GM12878 (cell line): ENCODE measurements at regions not wholly inside any gene's neighbourhood (a gene's known extent, or its start where the extent isn't known, plus 50 kb on each side); places are given as distances from the start of the nearest gene placed in this dataset.
"Not testable (repeated sequence)": the region's sequence is repeated elsewhere in the genome, so short reads cannot be mapped to it uniquely, and the experiment has no call there.

Experiments used
- CBFB ChIP-seq: IDR thresholded peaks from 2 replicates; pipeline ENCODE4 v1.6.1; 2016; ENCODE audit warnings: antibody characterized with exemption, low read depth
- CHD2 ChIP-seq: IDR thresholded peaks from 2 replicates; pipeline ENCODE4 v1.6.1; 2011; ENCODE audit warnings: low read depth, low read length, improper control_type of control experiment, borderline replicate concordance
- CTCF ChIP-seq, 3 experiments: IDR thresholded peaks in 2 of 3; conservative IDR thresholded peaks in 1 of 3; 2 replicates each; pipeline ENCODE4 v1.5.1; 2011; ENCODE audit warnings: low read depth in 3 of 3, low read length in 3 of 3, mild to moderate bottlenecking in 3 of 3, control low read depth in 2 of 3, moderate library complexity in 2 of 3, inconsistent platforms in 1 of 3, mixed read lengths in 1 of 3; ENCODE audit not compliant: control insufficient read depth in 2 of 3, insufficient read depth in 1 of 3; ENCODE audit errors: extremely low read depth in 1 of 3
- E4F1 ChIP-seq: fragments of 450-650 bp; IDR thresholded peaks from 2 replicates; pipeline ENCODE4 v1.6.1; 2018; ENCODE audit warnings: borderline replicate concordance, mild to moderate bottlenecking; ENCODE audit not compliant: partially characterized antibody
- EP300 ChIP-seq, 2 experiments: fragments of 150-350 bp in 1 of 2; IDR thresholded peaks; 2 replicates each; pipeline ENCODE4 v1.6.1; 2011 to 2012; ENCODE audit warnings: low read depth in 2 of 2, low read length in 2 of 2, borderline replicate concordance in 1 of 2, improper control_type of control experiment in 1 of 2, inconsistent platforms in 1 of 2; ENCODE audit not compliant: control insufficient read depth in 1 of 2
- MYC ChIP-seq: IDR thresholded peaks from 2 replicates; pipeline ENCODE4 v1.6.1; 2011; ENCODE audit warnings: mild to moderate bottlenecking, low read length, moderate library complexity, inconsistent platforms; ENCODE audit not compliant: insufficient read depth, insufficient replicate concordance, insufficient read length, severe bottlenecking
- NR2C2 ChIP-seq: IDR thresholded peaks from 2 replicates; pipeline ENCODE4 v1.6.1; 2011; ENCODE audit warnings: borderline replicate concordance, low read depth; ENCODE audit not compliant: control insufficient read depth, insufficient read length
- POLR2A ChIP-seq: IDR thresholded peaks from 2 replicates; pipeline ENCODE4 v1.6.1; 2011; ENCODE audit warnings: low read depth, mild to moderate bottlenecking, low read length
- POLR2AphosphoS5 ChIP-seq: IDR thresholded peaks from 2 replicates; pipeline ENCODE4 v1.6.1; 2011; ENCODE audit warnings: mild to moderate bottlenecking, low read length, inconsistent platforms
- POU2F2 ChIP-seq: IDR thresholded peaks from 3 replicates; pipeline ENCODE4 v1.6.1; 2011; ENCODE audit warnings: low read depth, mild to moderate bottlenecking, low read length, borderline replicate concordance
- RB1 ChIP-seq: fragments of 450-650 bp; formaldehyde crosslinking; IDR thresholded peaks from 2 replicates; pipeline ENCODE4 v1.6.1; 2017; ENCODE audit warnings: mild to moderate bottlenecking, borderline replicate concordance
- SIN3A ChIP-seq: IDR thresholded peaks from 2 replicates; pipeline ENCODE4 v1.6.1; 2012; ENCODE audit warnings: low read depth, low read length, improper control_type of control experiment
- SMC3 ChIP-seq: IDR thresholded peaks from 2 replicates; pipeline ENCODE4 v1.6.1; 2011; ENCODE audit warnings: low read length, improper control_type of control experiment, borderline replicate concordance
- TF ChIP-seq, protein P1 (sequence below): IDR thresholded peaks from 2 replicates; pipeline ENCODE4 v1.6.1; 2012; ENCODE audit warnings: mild to moderate bottlenecking, low read depth, low read length

DNA sequence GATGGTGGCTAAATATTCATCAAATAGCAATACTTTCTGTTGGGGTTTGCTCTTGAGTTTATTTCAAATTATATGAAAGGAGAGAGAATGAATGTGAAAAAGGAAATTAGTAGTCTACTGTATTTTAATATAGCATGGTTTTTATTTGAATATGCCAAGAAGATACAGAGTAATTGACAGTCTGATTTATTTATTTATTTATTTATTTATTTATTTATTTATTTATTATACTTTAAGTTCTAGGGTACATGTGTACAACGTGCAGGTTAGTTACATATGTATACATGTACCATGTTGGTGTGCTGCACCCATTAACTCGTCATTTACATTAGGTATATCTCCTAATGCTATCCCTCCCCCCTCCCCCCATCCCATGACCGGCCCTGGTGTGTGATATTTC is 224.2 kb upstream of the ELAVL2 start:
- not testable (repeated sequence) for TF ChIP-seq POLR2A; POLR2AphosphoS5; SIN3A; MYC; POU2F2; CHD2; EP300 (IDR thresholded peaks at IDR 0.05; ENCODE audit: borderline replicate concordance in 1 of 2, control insufficient read depth in 1 of 2, low read depth in 2 of 2, low read length in 2 of 2); RB1; CTCF (IDR thresholded peaks at IDR 0.05 in 2 of 3, conservative IDR thresholded peaks at IDR 0.05 in 1 of 3; ENCODE audit: control insufficient read depth in 2 of 3, extremely low read depth in 1 of 3, insufficient read depth in 1 of 3, low read depth in 3 of 3, low read length in 3 of 3); SMC3; E4F1; NR2C2; CBFB
- TF ChIP-seq, protein P1, sequence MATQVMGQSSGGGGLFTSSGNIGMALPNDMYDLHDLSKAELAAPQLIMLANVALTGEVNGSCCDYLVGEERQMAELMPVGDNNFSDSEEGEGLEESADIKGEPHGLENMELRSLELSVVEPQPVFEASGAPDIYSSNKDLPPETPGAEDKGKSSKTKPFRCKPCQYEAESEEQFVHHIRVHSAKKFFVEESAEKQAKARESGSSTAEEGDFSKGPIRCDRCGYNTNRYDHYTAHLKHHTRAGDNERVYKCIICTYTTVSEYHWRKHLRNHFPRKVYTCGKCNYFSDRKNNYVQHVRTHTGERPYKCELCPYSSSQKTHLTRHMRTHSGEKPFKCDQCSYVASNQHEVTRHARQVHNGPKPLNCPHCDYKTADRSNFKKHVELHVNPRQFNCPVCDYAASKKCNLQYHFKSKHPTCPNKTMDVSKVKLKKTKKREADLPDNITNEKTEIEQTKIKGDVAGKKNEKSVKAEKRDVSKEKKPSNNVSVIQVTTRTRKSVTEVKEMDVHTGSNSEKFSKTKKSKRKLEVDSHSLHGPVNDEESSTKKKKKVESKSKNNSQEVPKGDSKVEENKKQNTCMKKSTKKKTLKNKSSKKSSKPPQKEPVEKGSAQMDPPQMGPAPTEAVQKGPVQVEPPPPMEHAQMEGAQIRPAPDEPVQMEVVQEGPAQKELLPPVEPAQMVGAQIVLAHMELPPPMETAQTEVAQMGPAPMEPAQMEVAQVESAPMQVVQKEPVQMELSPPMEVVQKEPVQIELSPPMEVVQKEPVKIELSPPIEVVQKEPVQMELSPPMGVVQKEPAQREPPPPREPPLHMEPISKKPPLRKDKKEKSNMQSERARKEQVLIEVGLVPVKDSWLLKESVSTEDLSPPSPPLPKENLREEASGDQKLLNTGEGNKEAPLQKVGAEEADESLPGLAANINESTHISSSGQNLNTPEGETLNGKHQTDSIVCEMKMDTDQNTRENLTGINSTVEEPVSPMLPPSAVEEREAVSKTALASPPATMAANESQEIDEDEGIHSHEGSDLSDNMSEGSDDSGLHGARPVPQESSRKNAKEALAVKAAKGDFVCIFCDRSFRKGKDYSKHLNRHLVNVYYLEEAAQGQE = not testable (repeated sequence)
